ENCODE measurements at regions not wholly inside any gene's neighbourhood (a gene's known extent, or its start where the extent isn't known, plus 50 kb on each side); places are given as distances from the start of the nearest gene placed in this dataset.

DNA sequence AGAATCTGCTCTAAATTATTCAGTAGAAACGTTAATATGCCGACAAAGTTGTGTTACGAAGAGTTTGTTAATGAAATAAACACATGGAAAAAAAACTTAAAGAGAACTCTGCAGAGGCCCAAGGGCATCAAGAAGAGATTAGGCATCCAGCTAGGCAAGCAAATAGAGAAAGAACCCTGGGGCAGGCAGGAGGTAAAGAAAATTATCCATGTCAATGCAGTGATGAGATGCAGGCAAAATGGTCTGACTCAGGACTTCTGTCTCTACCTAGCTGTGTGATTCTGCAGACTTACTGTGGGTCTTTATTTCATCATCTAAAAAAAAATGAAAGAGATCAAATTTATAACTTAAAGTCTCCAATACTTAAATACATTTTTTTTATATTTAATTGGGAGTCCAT is 448.0 kb downstream of the HAO1 start:
- no peak overlapping the region for H3K27ac ChIP-seq
- TF ChIP-seq, protein P1, sequence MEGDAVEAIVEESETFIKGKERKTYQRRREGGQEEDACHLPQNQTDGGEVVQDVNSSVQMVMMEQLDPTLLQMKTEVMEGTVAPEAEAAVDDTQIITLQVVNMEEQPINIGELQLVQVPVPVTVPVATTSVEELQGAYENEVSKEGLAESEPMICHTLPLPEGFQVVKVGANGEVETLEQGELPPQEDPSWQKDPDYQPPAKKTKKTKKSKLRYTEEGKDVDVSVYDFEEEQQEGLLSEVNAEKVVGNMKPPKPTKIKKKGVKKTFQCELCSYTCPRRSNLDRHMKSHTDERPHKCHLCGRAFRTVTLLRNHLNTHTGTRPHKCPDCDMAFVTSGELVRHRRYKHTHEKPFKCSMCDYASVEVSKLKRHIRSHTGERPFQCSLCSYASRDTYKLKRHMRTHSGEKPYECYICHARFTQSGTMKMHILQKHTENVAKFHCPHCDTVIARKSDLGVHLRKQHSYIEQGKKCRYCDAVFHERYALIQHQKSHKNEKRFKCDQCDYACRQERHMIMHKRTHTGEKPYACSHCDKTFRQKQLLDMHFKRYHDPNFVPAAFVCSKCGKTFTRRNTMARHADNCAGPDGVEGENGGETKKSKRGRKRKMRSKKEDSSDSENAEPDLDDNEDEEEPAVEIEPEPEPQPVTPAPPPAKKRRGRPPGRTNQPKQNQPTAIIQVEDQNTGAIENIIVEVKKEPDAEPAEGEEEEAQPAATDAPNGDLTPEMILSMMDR (conservative IDR thresholded peaks at IDR 0.05): no peak

DNA sequence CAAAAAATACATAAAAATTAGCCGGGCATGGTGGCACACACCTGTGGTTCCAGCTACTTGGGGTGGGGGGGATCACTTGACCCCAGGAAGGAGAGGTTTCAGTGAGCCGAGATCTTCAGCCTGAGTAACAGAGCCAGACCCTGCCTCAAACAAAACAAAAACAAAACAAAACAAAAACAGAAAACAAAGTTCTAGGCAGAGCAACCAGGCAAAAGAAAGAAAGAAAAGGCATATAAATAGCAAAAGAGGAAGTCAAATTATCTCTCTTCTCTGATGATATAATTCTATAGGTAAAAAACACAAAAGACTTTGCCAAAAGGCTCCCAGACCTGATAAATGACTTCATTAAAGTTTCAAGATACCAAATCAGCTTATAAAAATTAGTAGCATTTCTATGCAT is 446.9 kb downstream of the HAO1 start:
- TF ChIP-seq, protein P1 (conservative IDR thresholded peaks at IDR 0.05): no peak
- H3K27ac ChIP-seq: no peak overlapping the region

DNA sequence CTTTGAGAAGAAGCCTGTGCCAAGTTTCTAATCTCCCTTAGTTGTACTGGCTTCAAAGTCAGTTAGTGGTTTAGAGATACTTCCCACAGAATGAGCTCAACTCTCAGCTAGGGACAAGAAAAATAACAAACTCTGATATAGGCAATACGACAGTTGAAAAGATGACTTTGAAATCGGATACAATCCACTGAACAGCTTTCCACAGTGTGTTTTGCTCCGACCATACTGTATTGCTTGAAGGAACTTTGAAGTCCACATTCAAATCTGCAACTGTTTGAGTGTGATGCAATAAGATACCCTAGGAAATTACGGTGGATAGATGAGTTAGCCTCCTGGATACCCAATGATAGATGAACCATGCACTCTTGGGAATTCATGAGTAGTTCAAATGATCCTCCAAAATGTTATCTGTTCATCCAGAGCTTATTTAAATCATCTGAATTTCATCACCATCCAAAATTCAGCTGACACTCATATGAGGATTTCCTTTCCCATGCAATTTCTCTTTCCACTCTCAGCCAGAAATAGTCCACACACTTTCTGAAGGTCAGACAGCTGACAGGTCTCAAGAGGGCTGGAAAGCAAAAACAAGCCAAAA is 443.8 kb downstream of the HAO1 start:
- no peak overlapping the region for H3K27ac ChIP-seq

DNA sequence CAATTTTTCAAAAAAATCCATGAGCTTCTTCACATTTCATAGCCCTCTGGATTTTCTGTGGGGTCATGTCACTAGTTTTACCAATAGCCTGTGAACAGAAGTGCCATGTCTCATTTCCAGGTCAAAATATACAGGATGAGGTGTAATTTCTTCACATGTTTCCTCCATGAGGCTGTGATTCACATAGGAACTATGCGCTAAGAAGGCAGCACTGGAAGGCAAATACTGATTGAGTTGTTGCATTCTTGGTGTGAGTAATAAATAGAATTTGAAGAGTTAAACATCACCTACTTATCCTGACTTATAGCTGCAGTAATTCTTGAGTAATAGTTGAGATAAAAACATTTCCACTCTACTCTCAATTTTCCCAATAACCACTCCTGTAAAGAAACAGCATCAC is 442.3 kb downstream of the HAO1 start:
- no peak overlapping the region for H3K27ac ChIP-seq
- TF ChIP-seq, protein P1 (conservative IDR thresholded peaks at IDR 0.05): no peak

More for the DNA sequence above, 443.8 kb downstream of the HAO1 start:
- TF ChIP-seq, protein P1 (conservative IDR thresholded peaks at IDR 0.05): no peak

DNA sequence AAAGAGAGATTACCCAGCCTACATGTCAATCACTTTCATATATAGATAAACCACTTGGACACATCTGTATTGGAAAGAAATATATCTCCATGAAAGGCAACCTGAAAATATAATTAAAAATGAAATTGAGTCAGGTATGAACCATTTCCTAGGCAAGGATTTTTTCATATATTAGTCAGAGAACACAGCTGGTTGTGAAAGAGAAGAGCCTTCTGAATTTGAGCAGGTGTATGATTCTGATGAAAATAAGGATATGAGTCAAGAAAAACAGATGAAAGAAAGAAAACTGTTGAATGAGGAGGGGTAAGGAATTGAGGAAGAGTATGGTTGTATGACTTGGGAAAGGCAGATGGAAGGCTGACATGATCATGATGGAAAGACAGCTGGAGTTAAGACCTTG is 441.1 kb downstream of the HAO1 start:
- H3K27ac ChIP-seq: no peak overlapping the region

DNA sequence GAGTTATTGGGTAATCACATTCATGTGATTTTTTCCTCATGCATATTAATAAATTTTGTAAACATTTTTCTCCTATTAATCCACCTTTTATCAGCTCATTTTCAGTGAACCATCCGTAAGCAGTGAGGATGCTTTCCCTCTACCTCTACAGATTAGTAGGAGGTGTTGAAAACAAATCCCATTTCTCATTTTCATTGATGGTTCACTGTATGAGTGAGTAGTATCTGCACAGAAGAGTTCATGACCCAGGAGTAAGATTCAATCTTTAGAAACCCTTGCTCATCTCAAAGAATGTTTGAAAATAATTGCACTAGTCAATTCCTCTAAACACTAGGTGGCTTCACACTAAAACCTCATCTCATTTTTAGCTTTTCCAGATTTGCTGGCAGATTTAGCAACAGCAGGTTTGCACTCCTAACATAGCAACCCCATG is 440.0 kb downstream of the HAO1 start:
- no peak overlapping the region for H3K27ac ChIP-seq
- TF ChIP-seq, protein P1 (conservative IDR thresholded peaks at IDR 0.05): no peak

More for the DNA sequence above, 441.1 kb downstream of the HAO1 start:
- TF ChIP-seq, protein P1 (conservative IDR thresholded peaks at IDR 0.05): no peak

DNA sequence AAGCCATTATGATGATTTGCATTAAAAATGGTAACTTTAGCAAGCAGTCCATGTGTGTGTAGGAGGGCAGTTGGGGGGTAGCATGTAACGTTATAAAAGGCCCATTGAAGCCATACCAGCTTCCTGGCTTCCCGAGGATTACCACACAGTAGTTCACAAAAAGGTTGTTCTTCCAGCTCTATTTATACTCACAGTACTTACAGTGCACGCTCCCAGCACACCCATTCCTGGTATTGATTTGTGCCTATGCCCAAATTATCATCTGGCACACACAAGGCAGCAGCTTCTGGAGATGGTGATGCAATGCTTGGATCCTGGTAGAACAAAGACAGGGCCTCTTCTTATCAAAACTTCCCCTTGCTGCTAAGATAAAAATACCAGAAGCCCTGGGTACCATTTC is 436.8 kb downstream of the HAO1 start:
- no peak overlapping the region for H3K27ac ChIP-seq
- TF ChIP-seq, protein P1 (conservative IDR thresholded peaks at IDR 0.05): no peak
